ENCODE measurements at regions not wholly inside any gene's neighbourhood (a gene's known extent, or its start where the extent isn't known, plus 50 kb on each side); places are given as distances from the start of the nearest gene placed in this dataset.
A peak's percentile ranks its signal among the peaks of the same experiment; 100 is the strongest.

DNA sequence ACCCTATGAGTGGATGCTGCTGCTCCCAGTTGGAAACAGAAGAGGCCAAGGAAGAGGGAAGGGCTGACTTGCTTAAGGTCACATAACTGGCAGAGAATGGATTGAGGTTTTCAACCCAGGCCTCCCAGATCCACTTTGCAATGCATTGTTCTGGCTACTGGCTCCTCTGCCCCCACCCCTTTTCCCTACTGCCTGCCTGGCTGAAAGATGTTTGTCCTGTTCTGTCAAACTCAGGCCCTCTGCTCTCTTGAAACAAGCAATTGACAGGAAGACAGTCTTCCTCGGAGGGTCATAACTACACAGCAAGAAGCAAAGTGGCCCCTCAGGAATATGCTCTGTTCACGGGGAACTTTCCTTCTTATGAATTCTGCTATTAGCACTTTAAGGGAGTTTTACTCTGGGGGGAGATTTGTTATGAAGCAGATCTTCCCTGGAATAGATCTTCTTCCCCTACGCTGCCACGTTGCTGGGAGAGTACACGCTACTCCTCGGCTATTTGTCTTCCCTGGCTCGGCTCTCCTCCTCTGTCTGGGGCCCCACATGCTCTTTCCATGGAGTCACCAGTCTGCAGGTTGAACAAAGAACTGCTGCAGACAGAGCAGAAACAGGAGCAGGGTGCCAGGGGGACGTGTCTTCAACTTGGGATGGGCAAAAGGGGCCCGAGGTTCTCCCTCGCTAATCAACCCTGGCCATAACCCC, 436.1 kb downstream of the TYW1 start:
- peak in 1 of 6 donors; percentile 78 for DNase-seq (ENCODE audit: low read depth in 4 of 6, low spot score in 6 of 6)
- Histone ChIP-seq H3K36me3 (ENCODE audit: control insufficient read depth, insufficient read depth, low read length) (no peaks in the 10 kb centered on the region), H3K27ac (ENCODE audit: low read depth, low read length) (no peak overlapping the region), H3K27me3 (ENCODE audit: control insufficient read depth, insufficient read depth, low read length) (no peaks in the 10 kb centered on the region), H3K4me3 (ENCODE audit: low read depth, low read length) (no peak overlapping the region), H3K4me1 (ENCODE audit: control insufficient read depth, insufficient read depth, low read length) (peaks cover 11% of the 10 kb centered on the region), H3K9me3 (ENCODE audit: control insufficient read depth, insufficient read depth, low read length) (no peaks in the 10 kb centered on the region)
- WGBS (ENCODE audit: insufficient coverage): 26% methylated on average over 6 of the region's 10 CpGs

DNA sequence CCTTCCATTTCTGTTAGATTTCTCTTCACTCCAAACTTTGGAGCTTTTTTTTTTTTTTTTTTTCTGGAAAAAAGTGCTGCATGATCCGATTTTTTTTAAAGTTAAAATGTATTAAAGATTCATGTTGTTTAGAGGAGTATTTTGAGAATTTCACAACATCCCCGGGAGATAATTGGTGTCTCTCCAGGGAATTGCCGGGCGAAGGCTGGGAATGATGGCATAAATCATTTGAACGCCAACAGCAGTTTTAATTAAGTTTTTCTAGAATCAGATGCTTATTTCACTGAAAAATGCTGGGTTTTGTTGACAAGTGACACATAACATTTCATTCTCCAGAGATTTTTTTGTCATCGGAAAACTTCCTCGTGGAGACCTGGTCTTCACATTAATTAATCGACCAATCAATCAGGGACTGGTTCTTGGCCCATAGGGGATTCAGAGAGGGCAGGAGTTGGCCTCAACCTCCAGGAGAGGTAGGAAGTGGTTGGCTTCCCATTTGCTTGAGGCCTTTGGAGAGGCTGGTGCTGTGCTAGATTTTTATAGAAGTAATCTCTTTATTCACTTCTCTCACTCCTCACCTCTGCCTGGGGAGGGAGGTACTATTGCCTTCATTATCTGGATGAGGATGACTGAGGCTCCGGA, 439.4 kb downstream of the TYW1 start:
- H3K36me3 ChIP-seq (ENCODE audit: control insufficient read depth, insufficient read depth, low read length): no peaks in the 10 kb centered on the region
- WGBS (ENCODE audit: insufficient coverage): 67% methylated on average over 1 of the region's 9 CpGs
- no peak for DNase-seq (ENCODE audit: low read depth in 4 of 6, low spot score in 6 of 6)
- H3K27me3 ChIP-seq (ENCODE audit: control insufficient read depth, insufficient read depth, low read length): no peaks in the 10 kb centered on the region
- H3K27ac ChIP-seq (ENCODE audit: low read depth, low read length): no peak overlapping the region
- no peaks in the 10 kb centered on the region for H3K9me3 ChIP-seq (ENCODE audit: control insufficient read depth, insufficient read depth, low read length)
- peaks cover 19% of the 10 kb centered on the region for H3K4me1 ChIP-seq (ENCODE audit: control insufficient read depth, insufficient read depth, low read length)
- H3K4me3 ChIP-seq (ENCODE audit: low read depth, low read length): no peak overlapping the region

DNA sequence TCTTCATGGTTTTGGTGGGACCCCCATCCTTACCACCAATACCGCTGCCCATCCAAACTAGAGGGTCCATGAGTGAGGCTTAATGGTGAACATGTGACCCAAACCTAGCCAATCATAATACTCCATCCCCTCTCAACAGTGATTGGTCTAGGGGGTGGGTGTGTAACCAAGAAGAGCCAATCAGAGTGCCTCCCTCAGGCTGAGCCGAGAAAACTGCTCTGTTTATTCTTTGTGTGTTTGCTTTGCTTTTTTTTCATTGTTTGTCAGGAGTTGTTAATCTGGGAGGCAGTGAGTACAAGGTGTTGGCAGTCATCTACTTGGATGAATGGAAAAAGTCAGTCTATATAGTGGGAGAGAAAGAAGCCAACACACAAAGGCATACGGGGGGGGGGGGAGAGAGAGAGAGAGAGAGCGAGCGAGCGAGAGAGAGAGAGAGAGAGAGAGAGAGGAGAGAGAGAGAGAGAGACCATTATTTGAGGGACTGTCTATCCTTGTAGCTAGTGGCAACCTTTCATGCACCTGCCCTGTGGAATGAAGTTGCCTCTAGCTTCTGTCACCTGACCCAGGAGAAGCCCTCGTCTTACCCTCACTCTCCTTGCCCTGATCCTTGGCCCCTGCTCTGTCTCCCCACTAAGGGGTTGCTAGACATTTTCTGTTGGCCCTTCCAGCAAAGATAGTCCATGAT, 441.7 kb downstream of the TYW1 start:
- 43% methylated on average over 2 of the region's 7 CpGs for WGBS (ENCODE audit: insufficient coverage)
- peaks cover 8% of the 10 kb centered on the region for H3K4me1 ChIP-seq (ENCODE audit: control insufficient read depth, insufficient read depth, low read length)
- H3K27me3 ChIP-seq (ENCODE audit: control insufficient read depth, insufficient read depth, low read length): no peaks in the 10 kb centered on the region
- H3K9me3 ChIP-seq (ENCODE audit: control insufficient read depth, insufficient read depth, low read length): no peaks in the 10 kb centered on the region
- H3K36me3 ChIP-seq (ENCODE audit: control insufficient read depth, insufficient read depth, low read length): no peaks in the 10 kb centered on the region
- DNase-seq (ENCODE audit: low read depth in 4 of 6, low spot score in 6 of 6): peak in 1 of 6 donors; percentile 49
- no peak overlapping the region for H3K27ac ChIP-seq (ENCODE audit: low read depth, low read length)
- no peak overlapping the region for H3K4me3 ChIP-seq (ENCODE audit: low read depth, low read length)

- Histone ChIP-seq H3K4me1 (ENCODE audit: control insufficient read depth, insufficient read depth, low read length) (peaks cover 8% of the 10 kb centered on the region), H3K4me3 (ENCODE audit: low read depth, low read length) (no peak overlapping the region), H3K9me3 (ENCODE audit: control insufficient read depth, insufficient read depth, low read length) (no peaks in the 10 kb centered on the region), H3K36me3 (ENCODE audit: control insufficient read depth, insufficient read depth, low read length) (no peaks in the 10 kb centered on the region), H3K27ac (ENCODE audit: low read depth, low read length) (no peak overlapping the region), H3K27me3 (ENCODE audit: control insufficient read depth, insufficient read depth, low read length) (no peaks in the 10 kb centered on the region)
- DNase-seq (ENCODE audit: low read depth in 4 of 6, low spot score in 6 of 6): peak in 2 of 6 donors; percentile 44 to 90
- WGBS (ENCODE audit: insufficient coverage): 19% methylated on average over 9 of the region's 13 CpGs
These were observed 442.4 kb downstream of the TYW1 start for GRCh38 chr7:67438913-67439505.

DNA sequence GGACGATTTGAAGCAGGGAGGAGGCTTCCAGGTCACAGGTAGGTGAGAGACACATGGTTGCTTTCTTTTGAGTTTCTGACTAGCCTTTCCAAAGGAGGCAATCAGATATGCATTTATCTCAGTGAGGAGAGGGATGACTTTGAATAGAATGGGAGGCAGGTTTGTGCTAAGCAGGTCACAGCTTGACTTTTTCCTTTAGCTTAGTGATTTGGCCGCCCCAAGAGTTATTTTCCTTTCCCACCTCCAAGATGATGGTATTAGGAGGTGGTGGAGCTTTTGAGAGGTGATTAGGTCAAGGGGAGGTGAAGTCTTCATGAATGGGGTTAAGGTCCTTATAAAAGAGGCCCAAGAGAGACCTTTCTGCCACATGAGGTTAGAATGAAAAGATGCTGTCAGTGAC, 443.7 kb downstream of the TYW1 start:
- Histone ChIP-seq H3K4me3 (ENCODE audit: low read depth, low read length) (no peak overlapping the region), H3K4me1 (ENCODE audit: control insufficient read depth, insufficient read depth, low read length) (peaks cover 8% of the 10 kb centered on the region), H3K36me3 (ENCODE audit: control insufficient read depth, insufficient read depth, low read length) (no peaks in the 10 kb centered on the region), H3K27me3 (ENCODE audit: control insufficient read depth, insufficient read depth, low read length) (no peaks in the 10 kb centered on the region), H3K27ac (ENCODE audit: low read depth, low read length) (no peak overlapping the region), H3K9me3 (ENCODE audit: control insufficient read depth, insufficient read depth, low read length) (no peaks in the 10 kb centered on the region)
- no peak for DNase-seq (ENCODE audit: low read depth in 4 of 6, low spot score in 6 of 6)
- WGBS (ENCODE audit: insufficient coverage): 22% methylated on average over 1 of the region's 2 CpGs

GRCh38 chr7:67445728-67446127, 449.1 kb downstream of the TYW1 start:
- H3K4me1 ChIP-seq (ENCODE audit: control insufficient read depth, insufficient read depth, low read length): no peaks in the 10 kb centered on the region
- H3K9me3 ChIP-seq (ENCODE audit: control insufficient read depth, insufficient read depth, low read length): no peaks in the 10 kb centered on the region
- H3K36me3 ChIP-seq (ENCODE audit: control insufficient read depth, insufficient read depth, low read length): no peaks in the 10 kb centered on the region
- WGBS (ENCODE audit: insufficient coverage): 100% methylated on average over 1 of the region's 4 CpGs
- H3K4me3 ChIP-seq (ENCODE audit: low read depth, low read length): no peak overlapping the region
- no peaks in the 10 kb centered on the region for H3K27me3 ChIP-seq (ENCODE audit: control insufficient read depth, insufficient read depth, low read length)
- no peak for DNase-seq (ENCODE audit: low read depth in 4 of 6, low spot score in 6 of 6)
- no peak overlapping the region for H3K27ac ChIP-seq (ENCODE audit: low read depth, low read length)

DNA sequence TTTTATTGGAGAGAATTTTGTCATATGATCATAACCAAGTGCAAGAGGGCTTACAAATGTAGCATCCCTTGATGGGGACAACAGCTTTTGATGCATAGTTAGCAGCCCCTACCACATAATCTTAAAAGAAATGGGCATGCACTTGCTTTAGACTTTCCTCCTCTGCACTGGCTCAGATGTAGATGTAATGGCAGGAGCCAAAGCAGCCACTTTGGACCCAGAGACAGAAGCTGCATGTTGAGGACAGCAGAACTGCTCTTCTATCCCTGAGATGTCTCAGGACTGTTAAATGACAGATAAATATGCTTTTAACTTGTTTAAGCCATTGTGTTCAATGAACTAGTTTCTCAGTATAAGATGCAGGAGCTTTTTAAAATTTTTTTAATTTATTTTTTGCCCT, 450.7 kb downstream of the TYW1 start:
- Histone ChIP-seq H3K4me1 (ENCODE audit: control insufficient read depth, insufficient read depth, low read length) (no peaks in the 10 kb centered on the region), H3K27ac (ENCODE audit: low read depth, low read length) (no peak overlapping the region), H3K4me3 (ENCODE audit: low read depth, low read length) (no peak overlapping the region), H3K36me3 (ENCODE audit: control insufficient read depth, insufficient read depth, low read length) (no peaks in the 10 kb centered on the region), H3K9me3 (ENCODE audit: control insufficient read depth, insufficient read depth, low read length) (no peaks in the 10 kb centered on the region), H3K27me3 (ENCODE audit: control insufficient read depth, insufficient read depth, low read length) (no peaks in the 10 kb centered on the region)
- no peak for DNase-seq (ENCODE audit: low read depth in 4 of 6, low spot score in 6 of 6)

GRCh38 chr7:67448271-67448670, 451.6 kb downstream of the TYW1 start:
- Histone ChIP-seq H3K27ac (ENCODE audit: low read depth, low read length) (no peak overlapping the region), H3K36me3 (ENCODE audit: control insufficient read depth, insufficient read depth, low read length) (no peaks in the 10 kb centered on the region), H3K9me3 (ENCODE audit: control insufficient read depth, insufficient read depth, low read length) (no peaks in the 10 kb centered on the region), H3K4me1 (ENCODE audit: control insufficient read depth, insufficient read depth, low read length) (no peaks in the 10 kb centered on the region), H3K27me3 (ENCODE audit: control insufficient read depth, insufficient read depth, low read length) (no peaks in the 10 kb centered on the region), H3K4me3 (ENCODE audit: low read depth, low read length) (no peak overlapping the region)
- peak in 1 of 6 donors; percentile 20 for DNase-seq (ENCODE audit: low read depth in 4 of 6, low spot score in 6 of 6)
- WGBS (ENCODE audit: insufficient coverage): no CpG with 5 or more reads among the region's 1 CpG

DNA sequence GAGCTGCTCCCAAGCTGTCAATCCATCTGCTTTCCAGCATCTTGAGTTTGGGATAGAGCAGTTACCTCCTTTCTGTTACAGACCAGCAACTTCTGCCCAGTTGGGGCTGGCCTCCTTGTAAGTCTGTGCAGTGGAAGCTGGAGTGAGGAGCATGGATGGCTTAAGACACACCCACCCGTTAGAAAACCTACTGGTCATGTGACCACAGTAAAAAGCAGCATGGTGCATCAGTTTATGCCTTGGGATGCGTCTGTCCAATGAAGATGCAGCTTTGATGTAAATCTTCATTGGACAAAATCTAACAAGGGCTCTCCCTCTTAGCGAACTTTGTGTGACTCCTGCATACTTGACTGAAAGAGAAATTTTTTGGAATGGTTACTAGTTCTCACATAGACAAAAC, 453.5 kb downstream of the TYW1 start:
- Histone ChIP-seq H3K36me3 (ENCODE audit: control insufficient read depth, insufficient read depth, low read length) (no peaks in the 10 kb centered on the region), H3K27ac (ENCODE audit: low read depth, low read length) (no peak overlapping the region), H3K4me1 (ENCODE audit: control insufficient read depth, insufficient read depth, low read length) (peaks cover 6% of the 10 kb centered on the region), H3K9me3 (ENCODE audit: control insufficient read depth, insufficient read depth, low read length) (no peaks in the 10 kb centered on the region), H3K27me3 (ENCODE audit: control insufficient read depth, insufficient read depth, low read length) (no peaks in the 10 kb centered on the region), H3K4me3 (ENCODE audit: low read depth, low read length) (no peak overlapping the region)
- no peak for DNase-seq (ENCODE audit: low read depth in 4 of 6, low spot score in 6 of 6)
- WGBS (ENCODE audit: insufficient coverage): 67% methylated on average over 2 of the region's 3 CpGs

All from spinal cord (tissue), 9 donors.